CD4-positive, alpha-beta T cell treated with Interleukin-10 for 1 hour (primary cell): ENCODE measurements at regions not wholly inside any gene's neighbourhood (a gene's known extent, or its start where the extent isn't known, plus 50 kb on each side); places are given as distances from the start of the nearest gene placed in this dataset.

ENCODE experiments used
- DNase-seq: peaks from one replicate; pipeline ENCODE4 v3.0.0-alpha.2; 2020

GRCh38 chr2:221675201-221675908, 103.3 kb upstream of the EPHA4 start:
- DNase-seq = no peak

- no peak for DNase-seq
Observed at GRCh38 chr2:221674446-221674845, 102.3 kb upstream of the EPHA4 start.

DNA sequence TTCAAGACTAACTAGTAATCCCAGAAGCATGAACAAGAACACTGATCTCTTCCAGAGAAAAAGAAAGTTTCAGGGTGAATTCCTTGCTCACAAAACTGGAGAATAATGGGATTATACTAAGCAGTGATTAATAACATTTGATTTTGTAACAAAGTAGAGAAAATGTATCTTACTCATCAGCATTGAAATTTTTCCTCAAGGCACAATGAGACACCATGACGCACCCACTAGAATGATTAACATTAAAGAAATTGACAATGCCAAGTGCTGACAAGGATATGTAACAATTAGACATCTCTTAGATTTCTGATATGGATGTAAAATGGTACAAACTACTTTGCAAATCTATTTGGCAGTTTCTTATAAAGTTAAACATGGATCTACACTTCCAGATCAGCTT, 101.1 kb upstream of the EPHA4 start:
- DNase-seq = no peak

DNA sequence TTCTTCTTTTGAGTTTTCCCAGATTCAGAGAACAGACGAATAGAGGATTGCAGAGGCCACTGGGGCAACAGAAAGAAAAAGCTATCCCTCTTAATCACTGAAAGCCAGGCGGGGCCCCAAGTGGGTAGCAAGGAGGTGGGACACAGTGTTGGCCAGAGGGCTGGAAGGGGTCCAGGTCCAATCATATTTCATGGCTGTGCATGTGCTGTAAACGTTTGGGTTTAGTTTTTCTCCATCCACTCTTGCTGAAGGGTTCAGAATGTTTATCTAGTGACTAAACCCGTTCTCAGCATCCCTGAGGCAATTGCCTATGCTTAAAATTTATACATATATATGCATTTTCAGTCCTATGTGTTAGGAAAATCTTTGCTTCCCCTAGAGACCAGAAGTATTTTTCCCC, 99.4 kb upstream of the EPHA4 start:
- no peak for DNase-seq

DNA sequence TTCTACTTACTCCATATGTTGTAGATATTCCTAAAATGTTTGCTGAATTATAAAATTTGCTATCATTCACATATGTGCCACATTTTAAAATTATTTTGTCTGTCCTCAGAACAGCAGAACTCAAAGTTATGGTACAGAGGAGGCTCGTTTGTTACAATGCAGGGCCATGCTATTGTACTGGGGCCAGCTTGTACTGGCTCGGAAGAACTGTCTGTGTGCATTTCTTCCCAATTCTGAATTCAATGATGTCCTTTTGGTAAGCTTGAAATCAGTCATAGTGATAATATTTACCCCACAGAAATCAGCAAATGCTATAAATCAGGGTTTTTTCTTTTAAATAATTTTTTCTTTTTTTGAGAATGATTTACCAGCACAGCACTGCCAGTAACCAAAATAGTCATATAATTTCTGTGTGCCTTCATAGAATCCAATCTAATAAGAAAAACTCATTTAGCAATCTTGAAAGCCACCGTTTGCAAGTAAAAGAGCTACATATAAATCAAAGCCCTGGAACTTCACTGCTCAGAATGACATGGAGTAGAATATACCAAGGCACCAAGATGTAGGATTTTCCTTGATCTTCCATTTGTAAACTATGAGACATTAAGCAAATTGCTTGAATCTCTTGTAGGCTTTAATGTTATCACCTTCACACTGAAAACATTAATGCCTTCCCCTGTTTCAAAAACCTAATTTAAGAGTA, 90.7 kb upstream of the EPHA4 start:
- no peak for DNase-seq

GRCh38 chr2:221657806-221658205, 85.7 kb upstream of the EPHA4 start:
- DNase-seq = no peak

DNA sequence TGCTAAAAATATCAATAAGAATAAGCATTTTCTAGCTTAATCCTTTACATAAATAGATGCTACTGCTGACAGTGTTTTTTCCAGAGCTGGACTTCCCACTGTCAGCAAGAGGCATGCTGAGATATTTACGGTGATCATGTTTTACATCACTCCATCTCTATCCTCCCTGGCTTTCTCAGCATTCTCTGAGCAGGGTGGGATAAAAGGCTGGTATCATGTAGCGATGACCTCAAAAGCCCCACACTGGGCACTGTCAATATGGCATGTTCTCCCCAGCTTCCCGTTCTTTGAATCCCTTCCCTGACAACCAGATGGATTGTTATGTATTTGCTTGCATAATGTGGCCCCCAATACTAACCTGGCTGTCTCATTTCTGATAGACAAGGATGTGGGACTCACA, 83.2 kb upstream of the EPHA4 start:
- DNase-seq = no peak

DNA sequence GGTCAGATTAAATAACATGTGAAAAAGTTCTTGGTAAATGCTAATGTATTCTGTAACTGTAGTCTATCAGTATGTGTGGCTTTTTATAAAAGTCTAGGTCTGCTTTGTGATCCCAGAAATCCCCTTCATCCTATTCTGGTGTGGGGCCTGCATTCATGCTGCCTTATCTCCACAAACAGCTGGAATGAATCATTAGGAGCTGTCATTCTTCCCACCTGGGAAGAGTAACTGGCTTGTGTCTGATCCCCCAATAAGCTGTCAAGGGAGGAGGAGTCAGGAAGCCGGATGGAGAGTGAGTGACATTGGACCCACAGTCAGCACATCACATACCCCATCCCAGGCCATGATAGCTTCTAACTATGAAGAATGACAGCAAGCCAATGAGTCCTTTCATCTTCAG, 81.1 kb upstream of the EPHA4 start:
- DNase-seq = no peak

GRCh38 chr2:221649051-221649775, 77.1 kb upstream of the EPHA4 start:
- no peak for DNase-seq

DNA sequence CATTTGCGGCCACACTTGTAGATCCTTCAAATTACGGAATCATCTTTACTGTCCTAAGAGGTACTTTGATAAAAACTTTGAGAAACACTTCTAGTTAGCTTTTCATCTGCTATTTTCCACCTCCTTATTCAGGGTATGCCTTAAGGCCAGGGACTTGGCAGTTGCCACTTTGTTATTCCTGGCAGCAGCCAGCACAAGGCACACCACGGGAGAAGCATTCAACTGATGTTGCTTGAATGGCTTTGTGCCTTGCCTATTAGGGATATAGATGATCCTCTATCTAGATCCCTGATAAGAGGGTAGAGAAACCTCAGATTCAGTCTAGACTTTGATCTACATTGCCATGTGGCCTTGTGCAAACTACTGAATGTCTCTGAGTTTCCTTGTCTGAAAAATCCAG, 70.3 kb upstream of the EPHA4 start:
- no peak for DNase-seq

DNA sequence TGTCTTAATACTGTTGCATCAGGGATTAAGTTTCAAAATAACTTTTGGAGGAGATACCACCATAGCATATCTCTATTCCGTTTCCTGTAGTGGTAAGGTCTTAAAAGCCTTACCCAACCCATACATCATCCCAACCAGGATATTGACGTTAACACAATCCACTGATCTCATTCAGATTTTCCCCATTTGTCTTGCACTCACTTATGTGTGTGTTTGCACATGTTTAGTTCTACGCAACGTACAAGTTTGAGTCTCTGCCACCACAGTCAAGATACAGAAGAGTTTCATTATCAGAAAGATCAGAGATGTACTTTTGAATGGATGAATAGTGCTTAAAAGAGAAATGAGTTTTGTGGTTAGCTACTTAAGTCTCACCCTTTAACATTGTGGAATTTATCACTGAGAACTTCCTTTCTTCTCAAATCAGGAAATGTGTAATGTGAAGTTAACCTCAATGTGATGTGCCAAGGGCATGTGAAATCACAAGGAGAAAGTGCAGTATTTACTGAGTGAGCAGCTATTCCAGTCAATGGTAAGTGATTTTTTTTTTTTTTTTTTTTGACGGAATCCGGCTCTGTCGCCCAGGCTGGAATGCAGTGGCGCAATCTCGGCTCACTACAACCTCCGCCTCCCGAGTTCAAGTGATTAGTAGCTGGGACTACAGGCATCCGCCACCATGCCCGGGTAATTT, 69.2 kb upstream of the EPHA4 start:
- no peak for DNase-seq

GRCh38 chr2:221640686-221641085, 68.6 kb upstream of the EPHA4 start:
- no peak for DNase-seq

DNA sequence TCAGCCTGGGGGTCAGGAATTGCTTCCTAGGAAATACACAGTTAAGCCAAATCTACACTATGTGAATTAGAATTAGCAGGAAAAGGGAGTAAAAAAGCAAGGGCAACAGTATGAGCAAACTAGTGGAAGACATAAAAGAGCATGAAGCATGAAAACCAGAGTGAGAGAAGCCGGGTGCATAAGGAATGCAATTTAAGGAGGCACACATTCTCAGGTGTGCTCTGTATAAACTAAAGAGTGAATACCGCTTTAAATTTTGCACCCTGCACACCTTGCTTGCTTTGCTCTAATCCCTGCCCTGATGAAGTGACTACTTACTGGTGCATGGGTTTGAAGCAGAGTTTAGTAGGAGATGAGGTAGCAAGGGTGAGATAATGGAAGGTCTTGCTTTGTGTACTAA, 65.7 kb upstream of the EPHA4 start:
- DNase-seq = no peak

- DNase-seq = no peak
Observed at GRCh38 chr2:221635949-221636348, 63.8 kb upstream of the EPHA4 start.

- DNase-seq = no peak
Observed at GRCh38 chr2:221629468-221629867, 57.4 kb upstream of the EPHA4 start.

DNA sequence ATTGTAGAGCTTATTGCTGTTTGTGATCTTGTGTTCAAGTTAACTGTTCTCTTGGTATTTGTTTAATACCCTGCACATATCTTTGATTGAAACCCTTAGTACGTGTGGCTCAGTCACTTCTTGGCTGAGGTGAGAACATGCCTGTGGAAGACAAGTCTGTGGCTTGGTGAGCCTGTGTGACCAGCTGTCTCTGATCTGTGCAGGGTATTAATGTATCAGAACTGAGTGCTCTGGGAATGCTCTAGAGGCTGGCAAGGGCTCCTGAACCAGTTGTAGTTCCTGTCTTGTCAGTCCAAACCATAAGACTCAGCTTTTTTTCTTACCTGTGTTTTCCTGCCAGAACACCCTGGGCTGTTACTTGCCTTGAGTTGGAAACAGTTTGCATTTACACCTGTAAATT, 52.4 kb upstream of the EPHA4 start:
- no peak for DNase-seq
